HG02840 (cell line): ENCODE measurements at regions not wholly inside any gene's neighbourhood (a gene's known extent, or its start where the extent isn't known, plus 50 kb on each side); places are given as distances from the start of the nearest gene placed in this dataset.
"Not testable (repeated sequence)": the region's sequence is repeated elsewhere in the genome, so short reads cannot be mapped to it uniquely, and the experiment has no call there.

ENCODE experiments used
- ATAC-seq: cut with Tn5 transposase; IDR thresholded peaks from one replicate; pipeline ENCODE4 v1.9.1; 2021; ENCODE audit warnings: mild to moderate bottlenecking, moderate library complexity, moderate number of reproducible peaks; ENCODE audit not compliant: unreplicated experiment, low FRiP score

- no peak for ATAC-seq
Observed at GRCh38 chr1:242743983-242744780, 219.7 kb upstream of the PLD5 start.

DNA sequence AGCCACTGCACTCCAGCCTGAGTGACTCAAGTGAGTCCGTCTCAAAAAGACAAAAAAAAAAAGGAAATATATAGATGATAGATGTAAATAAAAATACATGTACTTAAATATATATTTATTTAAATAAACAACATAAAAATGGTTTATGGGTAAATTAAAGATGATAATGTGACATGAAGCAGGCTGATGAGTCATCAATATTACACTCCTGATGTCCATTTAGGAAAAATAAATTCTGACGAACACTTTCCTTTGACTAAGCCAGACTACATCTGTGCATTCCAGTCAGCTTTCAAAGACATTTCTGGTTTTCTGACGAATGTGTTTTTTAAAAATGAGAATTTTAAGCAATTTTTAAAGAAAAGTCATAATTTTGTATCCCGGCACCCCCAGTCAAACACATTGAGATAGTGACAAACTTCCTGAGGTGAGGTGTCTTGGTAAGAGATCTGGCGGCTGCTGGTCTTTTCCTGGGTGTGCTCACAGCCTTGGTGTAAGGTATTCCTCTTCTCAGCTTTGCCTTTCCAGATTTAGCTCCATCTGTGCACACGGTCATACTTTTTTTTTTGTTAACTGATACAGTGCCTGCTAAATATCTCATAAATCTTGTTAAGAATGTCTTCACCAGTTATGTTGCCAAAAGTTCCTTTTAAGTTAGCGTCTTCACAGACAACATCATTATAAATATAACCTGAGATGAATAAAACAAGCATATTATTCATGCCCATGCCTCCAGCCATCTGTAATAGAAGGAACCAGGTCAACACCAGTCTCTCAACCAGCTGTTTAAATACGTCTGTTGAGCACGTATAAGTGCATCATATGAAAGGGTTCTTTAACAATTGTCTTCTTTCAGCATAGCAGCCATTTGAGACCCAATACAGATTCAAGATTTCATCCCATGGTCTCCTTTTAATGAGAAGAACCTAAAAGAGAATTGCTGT, 214.5 kb upstream of the PLD5 start:
- no peak for ATAC-seq

DNA sequence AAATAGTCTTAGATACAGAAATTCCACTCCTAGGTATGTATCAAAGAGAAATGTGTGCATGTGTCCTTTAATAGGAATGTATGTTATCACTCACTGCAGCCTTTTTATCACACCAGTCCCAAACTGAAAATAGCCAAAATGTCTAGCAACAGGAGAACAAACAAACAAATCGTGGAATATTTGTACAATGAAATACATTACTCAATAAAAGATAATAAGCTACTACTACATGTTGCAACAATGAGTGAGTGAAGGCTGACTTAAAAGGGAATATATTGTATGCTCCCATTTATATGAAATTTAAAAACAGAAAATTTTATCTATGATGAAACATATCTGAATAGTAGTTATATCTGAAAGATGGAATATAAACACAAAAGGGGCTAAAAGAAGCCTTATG, 212.1 kb upstream of the PLD5 start:
- no peak for ATAC-seq

DNA sequence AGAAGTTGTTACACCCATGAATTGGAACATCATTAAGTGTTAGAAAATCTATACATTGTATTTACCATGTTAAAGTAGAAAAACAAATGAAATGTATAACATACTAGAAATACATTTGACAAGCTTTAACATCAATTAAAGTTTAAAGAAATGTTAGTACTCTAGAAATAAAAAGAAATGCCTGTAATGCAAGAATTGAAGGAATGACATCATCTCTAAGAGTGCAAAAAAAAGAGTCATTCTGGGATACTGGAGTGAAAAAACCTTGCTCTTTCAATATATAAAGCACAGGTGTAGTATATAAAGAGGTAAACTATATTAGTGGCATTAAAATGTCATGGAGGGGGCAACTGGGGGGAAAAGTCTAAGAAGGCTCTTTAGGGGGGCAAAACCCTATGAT, 210.8 kb upstream of the PLD5 start:
- ATAC-seq: no peak

DNA sequence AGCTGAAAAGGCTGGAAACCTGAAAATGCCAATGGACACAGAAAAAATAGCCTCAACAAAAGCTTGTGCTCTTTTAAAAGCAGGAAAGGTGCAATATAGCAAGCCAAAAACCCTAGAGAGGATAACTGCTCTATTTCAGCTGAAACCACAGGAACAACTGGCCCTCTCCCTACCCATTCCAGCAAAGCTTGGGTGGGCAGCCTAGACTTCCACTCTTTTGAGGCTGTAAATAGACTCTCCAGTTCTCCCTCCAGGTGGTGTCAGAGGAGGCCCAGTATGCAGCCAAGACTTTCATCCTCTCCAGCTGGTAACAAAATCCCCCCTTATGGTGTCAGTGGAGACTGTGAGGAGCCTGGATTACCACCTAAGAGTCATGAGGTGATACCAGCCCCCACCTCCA, 206.9 kb upstream of the PLD5 start:
- no peak for ATAC-seq

GRCh38 chr1:242728696-242729095, 204.2 kb upstream of the PLD5 start:
- no peak for ATAC-seq

GRCh38 chr1:242723044-242723716, 198.7 kb upstream of the PLD5 start:
- ATAC-seq: no peak

DNA sequence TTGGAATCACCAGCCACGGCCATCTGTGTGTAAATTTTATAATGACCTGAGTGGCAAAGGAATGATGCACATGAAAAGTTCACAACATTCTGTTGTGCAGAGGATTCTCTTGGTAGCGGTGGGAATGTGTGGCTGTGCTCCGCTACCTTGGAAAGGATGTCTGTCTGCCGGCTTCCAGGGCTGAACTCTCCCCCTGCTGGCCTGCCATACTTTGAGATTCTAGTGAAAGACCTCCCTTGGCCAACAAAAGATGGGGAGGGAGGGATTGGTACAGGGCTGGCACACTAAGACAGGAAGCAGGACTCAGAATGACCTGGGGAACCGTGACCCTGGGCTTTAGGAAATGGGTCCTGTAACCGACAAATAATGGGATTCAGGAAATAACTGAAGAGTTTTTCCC, 194.5 kb upstream of the PLD5 start:
- no peak for ATAC-seq

DNA sequence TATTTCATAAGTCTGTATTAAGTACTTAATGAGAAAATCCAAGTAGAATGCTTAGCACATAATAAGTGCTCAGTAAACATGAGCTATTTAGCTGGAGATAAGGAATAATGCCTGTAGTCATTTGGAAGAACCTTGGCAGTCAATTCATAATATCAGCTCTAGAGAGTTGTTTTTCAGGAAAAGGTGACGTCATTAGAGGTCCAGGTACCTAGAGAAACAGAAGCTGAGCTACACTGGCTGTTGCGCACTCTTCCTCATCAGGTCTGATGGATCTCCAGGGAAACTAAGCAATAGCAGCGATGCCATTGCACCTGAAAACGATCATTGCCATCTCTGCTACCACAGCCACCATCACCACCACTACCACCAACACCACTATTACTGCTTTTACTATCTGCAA, 187.8 kb upstream of the PLD5 start:
- ATAC-seq: no peak

DNA sequence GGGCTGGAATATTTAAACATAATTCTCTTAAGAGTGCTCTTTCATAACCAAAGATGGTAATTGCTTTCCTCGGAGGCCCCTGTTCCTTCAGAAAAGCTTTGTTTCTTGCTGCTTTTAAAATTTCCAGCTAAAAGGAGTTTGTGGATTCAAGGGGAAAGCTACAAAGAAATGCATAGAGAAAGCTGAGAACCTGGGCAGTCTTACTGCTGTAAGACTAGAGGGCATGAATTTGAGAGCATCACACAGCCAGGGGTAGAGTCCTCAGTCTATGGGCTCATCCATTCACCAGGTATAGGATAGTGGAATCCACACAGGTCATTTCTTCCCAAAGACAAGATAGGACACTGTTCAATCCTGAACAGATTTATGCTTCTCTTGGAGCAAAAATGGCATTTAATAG, 186.3 kb upstream of the PLD5 start:
- ATAC-seq: no peak

- ATAC-seq: no peak
Observed at GRCh38 chr1:242710286-242710685, 185.8 kb upstream of the PLD5 start.

- ATAC-seq: no peak
Observed at GRCh38 chr1:242703467-242703866, 179.0 kb upstream of the PLD5 start.

DNA sequence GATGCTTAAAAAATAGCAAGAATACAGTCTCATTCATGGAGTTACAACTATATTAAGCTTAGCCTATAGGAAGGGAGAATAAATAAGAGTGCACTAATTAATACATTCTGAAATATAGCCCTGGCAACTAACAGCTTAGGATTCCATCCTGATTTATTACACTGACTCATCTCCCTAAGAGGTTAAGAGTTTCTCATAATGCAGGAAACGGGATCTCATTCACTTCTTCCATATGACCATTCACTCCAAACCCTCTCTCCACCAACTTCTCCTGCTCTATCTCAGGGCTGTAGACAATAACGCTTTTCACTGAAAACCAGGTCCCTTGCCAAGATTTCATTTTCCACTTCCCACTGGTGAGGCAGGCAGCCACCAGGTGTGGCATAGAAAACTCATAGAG, 168.5 kb upstream of the PLD5 start:
- no peak for ATAC-seq

GRCh38 chr1:242691610-242691945, 167.1 kb upstream of the PLD5 start:
- ATAC-seq: no peak

DNA sequence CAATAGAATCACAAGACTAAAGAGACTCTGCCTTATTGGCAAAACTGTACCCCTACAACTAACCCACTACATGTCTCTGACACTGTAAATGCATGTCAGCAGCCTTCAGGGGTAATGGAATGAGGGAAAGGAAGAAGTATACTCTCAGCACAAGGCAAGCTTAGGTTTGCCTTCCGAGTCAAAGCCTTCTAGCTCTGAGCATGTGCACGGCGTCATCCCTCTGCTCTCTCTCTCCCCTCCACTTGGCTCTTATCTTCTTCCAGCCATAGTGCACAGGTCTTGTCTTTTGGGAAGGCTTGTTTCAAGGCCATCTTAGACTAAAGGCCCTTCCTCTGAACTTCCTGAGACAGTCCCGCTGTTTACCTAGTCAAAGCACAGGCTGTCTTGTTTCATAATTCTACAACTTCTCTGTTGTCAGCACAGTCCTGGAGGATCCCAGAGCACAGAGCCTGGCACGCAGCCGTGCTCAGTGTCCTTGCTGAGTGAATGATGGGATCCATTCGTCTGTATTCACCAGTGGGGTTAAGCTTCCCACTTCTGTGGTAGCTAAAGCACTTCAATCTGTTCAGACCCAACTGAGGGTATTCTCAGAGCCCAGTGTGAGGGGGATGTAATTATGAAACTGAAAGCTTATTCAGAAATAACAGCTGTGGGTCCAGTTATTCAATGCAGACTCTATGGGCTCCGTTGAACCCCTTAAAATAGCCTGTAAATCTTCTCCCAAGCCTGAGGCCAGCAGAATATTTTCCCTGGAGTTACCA, 166.5 kb upstream of the PLD5 start:
- no peak for ATAC-seq

DNA sequence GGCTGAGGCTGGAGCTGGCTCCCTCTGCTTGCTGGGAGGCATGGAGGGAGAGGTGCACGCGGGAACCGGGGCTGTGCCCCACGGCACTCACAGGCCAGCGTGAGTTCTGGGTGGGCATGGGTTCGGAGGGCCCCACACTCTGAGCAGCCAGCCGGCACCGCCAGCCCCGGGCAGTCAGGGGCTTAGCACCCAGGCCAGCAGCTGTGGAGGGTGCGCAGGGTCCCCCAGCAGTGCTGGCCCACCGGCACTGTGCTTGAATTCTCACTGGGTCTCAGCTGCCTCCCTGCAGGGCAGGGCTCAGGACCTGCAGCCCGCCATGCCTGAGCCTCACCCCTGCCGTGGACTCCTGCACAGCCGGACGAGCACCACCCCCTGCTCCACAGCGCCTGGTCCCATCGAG, 164.9 kb upstream of the PLD5 start:
- no peak for ATAC-seq

- ATAC-seq: no peak
Observed at GRCh38 chr1:242674951-242675645, 150.6 kb upstream of the PLD5 start.

DNA sequence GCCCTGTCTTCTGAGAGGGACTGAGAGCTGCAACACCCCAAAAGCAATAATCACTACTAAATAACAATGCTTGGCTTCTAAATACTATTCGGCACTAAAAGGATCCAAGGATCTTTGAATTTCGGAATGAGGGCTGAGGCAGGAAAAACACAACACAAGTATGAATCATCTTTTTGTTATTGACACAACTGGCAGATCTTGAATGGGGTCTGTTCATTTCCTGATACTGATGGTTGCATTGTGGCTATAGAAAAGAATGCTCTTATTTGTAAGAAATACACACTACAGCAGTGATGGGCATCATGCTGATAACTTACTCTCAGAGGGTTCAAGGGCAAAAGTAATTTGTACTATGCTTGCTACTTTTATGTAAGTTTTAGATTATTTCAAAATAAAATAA, 149.2 kb upstream of the PLD5 start:
- ATAC-seq: no peak

DNA sequence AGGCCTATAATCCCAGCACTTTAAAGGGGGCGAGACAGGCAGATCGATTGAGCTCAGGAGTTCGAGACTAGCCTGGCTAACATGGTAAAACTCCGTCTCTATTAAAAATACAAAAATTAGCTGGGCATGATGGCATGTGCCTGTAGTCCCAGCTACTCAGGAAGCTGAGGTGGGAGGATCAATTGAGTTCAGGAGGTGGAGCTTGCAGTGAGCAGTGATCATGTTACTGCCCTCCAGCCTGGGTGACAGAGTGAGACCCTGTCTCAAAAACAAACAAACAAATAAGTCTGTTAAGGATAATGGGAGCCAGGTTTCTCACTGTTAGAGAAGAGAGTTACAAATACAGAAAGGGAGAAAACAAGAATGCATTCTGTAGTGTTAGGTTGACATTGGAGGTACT, 148.7 kb upstream of the PLD5 start:
- ATAC-seq: not testable (repeated sequence)

GRCh38 chr1:242670019-242670418, 145.5 kb upstream of the PLD5 start:
- no peak for ATAC-seq
